OCI-LY3 (cell line): ENCODE measurements at regions not wholly inside any gene's neighbourhood (a gene's known extent, or its start where the extent isn't known, plus 50 kb on each side); places are given as distances from the start of the nearest gene placed in this dataset.

Experiments
- H2AFZ ChIP-seq: fragments of 200-600, 300-600 bp; shearing (Covaris generic); 2 replicates; pipeline ENCODE4 v1.6.0; 2014; ENCODE audit warnings: antibody characterized with exemption, low read depth, low read length
- H3K27ac ChIP-seq: fragments of 200-600, 300-600 bp; sonication (generic); 2 replicates; pipeline ENCODE4 v1.5.1; 2014; ENCODE audit warnings: mild to moderate bottlenecking, low read length, moderate library complexity, mixed read lengths
- H3K27me3 ChIP-seq: fragments of 200-600, 300-600 bp; sonication (generic); 2 replicates; pipeline ENCODE4 v1.6.1; 2014; ENCODE audit warnings: low read depth, low read length, mixed read lengths
- H3K36me3 ChIP-seq: fragments of 200-600, 300-600 bp; sonication (generic); replicated peaks from 2 replicates; pipeline ENCODE3; 2014; ENCODE audit warnings: low read depth, low read length, mixed read lengths
- H3K4me1 ChIP-seq: fragments of 300-600, 200-600 bp; sonication (generic); 2 replicates; pipeline ENCODE4 v1.6.1; 2014; ENCODE audit warnings: low read length, mixed read lengths
- H3K4me2 ChIP-seq: fragments of 200-600, 300-600 bp; sonication (generic); 2 replicates; pipeline ENCODE4 v1.6.1; 2014; ENCODE audit warnings: low read length, mixed read lengths
- H3K4me3 ChIP-seq: fragments of 300-600, 200-600 bp; sonication (generic); 2 replicates; pipeline ENCODE4 v1.5.1; 2014; ENCODE audit warnings: antibody characterized with exemption, mild to moderate bottlenecking, low read length, moderate library complexity
- H3K79me2 ChIP-seq: fragments of 300-600, 200-600 bp; shearing (Covaris generic); 2 replicates; pipeline ENCODE4 v1.6.1; 2014; ENCODE audit warnings: mild to moderate bottlenecking, low read length, mixed read lengths
- H3K9ac ChIP-seq: fragments of 300-600, 200-600 bp; shearing (Covaris generic); 2 replicates; pipeline ENCODE4 v1.6.0; 2014; ENCODE audit warnings: mild to moderate bottlenecking, low read length, moderate library complexity
- H3K9me3 ChIP-seq: fragments of 200-600, 300-600 bp; shearing (Covaris generic); 2 replicates; pipeline ENCODE4 v1.6.1; 2014; ENCODE audit warnings: low read length, mixed read lengths; ENCODE audit not compliant: insufficient read depth
- H4K20me1 ChIP-seq: fragments of 200-600, 300-600 bp; sonication (generic); 2 replicates; pipeline ENCODE4 v1.6.1; 2016; ENCODE audit warnings: low read length, mixed read lengths; ENCODE audit not compliant: insufficient read depth
- CTCF ChIP-seq: fragments of 200-600, 300-600 bp; sonication (generic); IDR thresholded peaks from 2 replicates; pipeline ENCODE4 v1.5.1; 2014; ENCODE audit warnings: antibody characterized with exemption, low read length, low read depth
- EZH2phosphoT487 ChIP-seq: fragments of 200-600 bp; shearing (Covaris generic); IDR thresholded peaks from 2 replicates; pipeline ENCODE4 v1.6.1; 2018; ENCODE audit warnings: antibody characterized with exemption, mixed run types, low read depth

GRCh38 chr10:3389130-3389529 lies 216.5 kb upstream of the PITRM1 start:
- H3K27me3 ChIP-seq = no peaks in the 10 kb centered on the region
- no peak for TF ChIP-seq EZH2phosphoT487
- no peak for TF ChIP-seq CTCF
- no peak overlapping the region for H3K4me3 ChIP-seq

GRCh38 chr10:3385487-3385886 lies 212.9 kb upstream of the PITRM1 start:
- no peak overlapping the region for H3K27ac ChIP-seq
- no peak overlapping the region for H3K4me2 ChIP-seq
- H3K9ac ChIP-seq = no peak overlapping the region
- no peak overlapping the region for H2AFZ ChIP-seq
- TF ChIP-seq EZH2phosphoT487 (no peak), CTCF (no peak)
- no peaks in the 10 kb centered on the region for H3K4me1 ChIP-seq
- H3K4me3 ChIP-seq = no peak overlapping the region
- no peaks in the 10 kb centered on the region for H4K20me1 ChIP-seq
- H3K36me3 ChIP-seq = no peaks in the 10 kb centered on the region
- no peaks in the 10 kb centered on the region for H3K9me3 ChIP-seq
- no peaks in the 10 kb centered on the region for H3K27me3 ChIP-seq
- no peaks in the 10 kb centered on the region for H3K79me2 ChIP-seq

More at GRCh38 chr10:3389130-3389529, 216.5 kb upstream of the PITRM1 start:
- Histone ChIP-seq H2AFZ (no peak overlapping the region), H3K9ac (no peak overlapping the region), H3K4me1 (peaks cover 5% of the 10 kb centered on the region), H3K27ac (no peak overlapping the region), H3K9me3 (no peaks in the 10 kb centered on the region), H4K20me1 (no peaks in the 10 kb centered on the region), H3K36me3 (no peaks in the 10 kb centered on the region), H3K4me2 (no peak overlapping the region), H3K79me2 (no peaks in the 10 kb centered on the region)

GRCh38 chr10:3382092-3382491 lies 209.5 kb upstream of the PITRM1 start:
- no peak overlapping the region for H2AFZ ChIP-seq
- no peaks in the 10 kb centered on the region for H3K27me3 ChIP-seq
- no peaks in the 10 kb centered on the region for H4K20me1 ChIP-seq
- H3K4me1 ChIP-seq = no peaks in the 10 kb centered on the region
- no peaks in the 10 kb centered on the region for H3K79me2 ChIP-seq
- TF ChIP-seq EZH2phosphoT487 (no peak), CTCF (no peak)
- no peak overlapping the region for H3K27ac ChIP-seq
- H3K4me2 ChIP-seq = no peak overlapping the region
- no peaks in the 10 kb centered on the region for H3K36me3 ChIP-seq
- no peaks in the 10 kb centered on the region for H3K9me3 ChIP-seq
- H3K4me3 ChIP-seq = no peak overlapping the region
- no peak overlapping the region for H3K9ac ChIP-seq

GRCh38 chr10:3380406-3381050 lies 207.9 kb upstream of the PITRM1 start:
- no peaks in the 10 kb centered on the region for H3K4me1 ChIP-seq
- H3K9ac ChIP-seq = no peak overlapping the region
- no peaks in the 10 kb centered on the region for H4K20me1 ChIP-seq
- no peak overlapping the region for H3K4me2 ChIP-seq
- TF ChIP-seq EZH2phosphoT487 = no peak
- H3K4me3 ChIP-seq = no peak overlapping the region
- no peak overlapping the region for H2AFZ ChIP-seq
- H3K79me2 ChIP-seq = no peaks in the 10 kb centered on the region
- H3K27me3 ChIP-seq = no peaks in the 10 kb centered on the region
- no peaks in the 10 kb centered on the region for H3K36me3 ChIP-seq
- no peak overlapping the region for H3K27ac ChIP-seq
- H3K9me3 ChIP-seq = no peaks in the 10 kb centered on the region

GRCh38 chr10:3376631-3377030 lies 204.0 kb upstream of the PITRM1 start:
- no peak overlapping the region for H3K9ac ChIP-seq

More at GRCh38 chr10:3376631-3377030, 204.0 kb upstream of the PITRM1 start:
- H2AFZ ChIP-seq = no peak overlapping the region
- H3K79me2 ChIP-seq = no peaks in the 10 kb centered on the region
- no peak overlapping the region for H3K4me2 ChIP-seq
- H3K27me3 ChIP-seq = no peaks in the 10 kb centered on the region
- no peaks in the 10 kb centered on the region for H3K9me3 ChIP-seq
- H3K4me1 ChIP-seq = no peaks in the 10 kb centered on the region
- H3K4me3 ChIP-seq = no peak overlapping the region
- H3K36me3 ChIP-seq = no peaks in the 10 kb centered on the region
- no peaks in the 10 kb centered on the region for H4K20me1 ChIP-seq
- TF ChIP-seq CTCF = no peak
- TF ChIP-seq EZH2phosphoT487 = no peak
- H3K27ac ChIP-seq = no peak overlapping the region
